Aorta (tissue), 5 donors: ENCODE measurements at regions not wholly inside any gene's neighbourhood (a gene's known extent, or its start where the extent isn't known, plus 50 kb on each side); places are given as distances from the start of the nearest gene placed in this dataset.
A peak's percentile ranks its signal among the peaks of the same experiment; 100 is the strongest.
"Not testable (repeated sequence)": the region's sequence is repeated elsewhere in the genome, so short reads cannot be mapped to it uniquely, and the experiment has no call there.

Source experiments
- ATAC-seq: fragments of 200-7000 bp; cut with Tn5 transposase; one replicate; pipeline ENCODE4 v1.9.1; 2022; ENCODE audit warnings: moderate library complexity; ENCODE audit not compliant: low FRiP score
- DNase-seq, 2 donors: peaks; one replicate each; pipeline ENCODE4 v3.0.0-alpha.2; 2020
- H3K27ac ChIP-seq, 2 donors: one replicate each; pipeline ENCODE4 v1.5.1; 2013; ENCODE audit warnings: low read length in 2 of 2, mild to moderate bottlenecking in 2 of 2, moderate library complexity in 2 of 2, control low read depth in 1 of 2, inconsistent platforms in 1 of 2, low read depth in 1 of 2
- H3K27me3 ChIP-seq, 2 donors: one replicate each; pipeline ENCODE4 v1.6.1; 2013; ENCODE audit warnings: control low read depth in 1 of 2, low read length in 1 of 2, mild to moderate bottlenecking in 1 of 2, moderate library complexity in 1 of 2; ENCODE audit not compliant: insufficient read depth in 2 of 2, control insufficient read depth in 1 of 2
- H3K36me3 ChIP-seq, 2 donors: one replicate each; pipeline ENCODE4 v1.6.1; 2013; ENCODE audit warnings: control low read depth in 1 of 2, low read length in 1 of 2, mild to moderate bottlenecking in 1 of 2; ENCODE audit not compliant: insufficient read depth in 2 of 2, control insufficient read depth in 1 of 2
- H3K4me1 ChIP-seq, 2 donors: one replicate each; pipeline ENCODE4 v1.6.1; 2013; ENCODE audit warnings: low read length in 2 of 2, control low read depth in 1 of 2, mild to moderate bottlenecking in 1 of 2, moderate library complexity in 1 of 2; ENCODE audit not compliant: insufficient read depth in 2 of 2, control insufficient read depth in 1 of 2
- H3K4me3 ChIP-seq, 2 donors: one replicate each; pipeline ENCODE4 v1.5.1; 2013; ENCODE audit warnings: low read length in 2 of 2, control low read depth in 1 of 2, mild to moderate bottlenecking in 1 of 2
- H3K9me3 ChIP-seq: one replicate; pipeline ENCODE4 v1.6.1; 2013; ENCODE audit warnings: mild to moderate bottlenecking, low read length; ENCODE audit not compliant: control insufficient read depth
- WGBS, 2 donors: extraction: QIAGEN DNeasy Blood & Tissue Kit; methylation state at CpG; one replicate each; pipeline ENCODE4 v1.1.7; 2013; 5-methylcytosine and 5-hydroxymethylcytosine counted together
- intact Hi-C, 2 donors: fragments of 100-400 bp; cut with DNase I; formaldehyde crosslinking; loops; one replicate each; pipeline versions ENCODE4 v1.14.2 to v1.15.0; 2022
- donor health status: healthy with polysubstance abuse.
- donor health status: Bipolar disorder and iron deficiency.
- donor health status: DM: no; HTN: no; CAD: no.
- donor health status: DM: no; HTN: no; CAD: no.
- donor health status: DM: yes; HTN: yes; CAD: no.

- Histone ChIP-seq H3K27ac (no peak overlapping the region), H3K4me1 (peaks cover 0 to 1% of the 10 kb centered on the region in 2 donors), H3K4me3 (no peak overlapping the region), H3K27me3 (no peaks in the 10 kb centered on the region), H3K36me3 (no peaks in the 10 kb centered on the region), H3K9me3 (no peaks in the 10 kb centered on the region)
- WGBS, 2 donors, result 91 to 95% methylated on average over 4 of the region's 4 CpGs
- ATAC-seq (no peak), DNase-seq (no peak)
- intact Hi-C loops, result no loop called here
These were observed 88.7 kb upstream of the ATL2 start for GRCh38 chr2:38465789-38466127.

GRCh38 chr2:38464971-38465788 lies 88.1 kb upstream of the ATL2 start:
- Histone ChIP-seq H3K9me3 (no peaks in the 10 kb centered on the region), H3K27ac (no peak overlapping the region), H3K36me3 (no peaks in the 10 kb centered on the region), H3K4me3 (no peak overlapping the region), H3K4me1 (peaks cover 0 to 1% of the 10 kb centered on the region in 2 donors), H3K27me3 (no peaks in the 10 kb centered on the region)
- no peak for DNase-seq
- ATAC-seq, result no peak
- WGBS, 2 donors, result 95 to 98% methylated on average over 9 of the region's 9 CpGs
- intact Hi-C loops, result no loop called here

- no peak for DNase-seq
- ATAC-seq, result no peak
- H3K9me3 ChIP-seq, result no peaks in the 10 kb centered on the region
- H3K4me1 ChIP-seq, result peaks cover 0 to 1% of the 10 kb centered on the region in 2 donors
- H3K4me3 ChIP-seq, result no peak overlapping the region
- intact Hi-C loops, result no loop called here
- no peaks in the 10 kb centered on the region for H3K36me3 ChIP-seq
- no peaks in the 10 kb centered on the region for H3K27me3 ChIP-seq
- H3K27ac ChIP-seq, result no peak overlapping the region
- 93 to 96% methylated on average over 4 of the region's 4 CpGs for WGBS, 2 donors
These were observed 86.7 kb upstream of the ATL2 start for GRCh38 chr2:38463752-38464151.

DNA sequence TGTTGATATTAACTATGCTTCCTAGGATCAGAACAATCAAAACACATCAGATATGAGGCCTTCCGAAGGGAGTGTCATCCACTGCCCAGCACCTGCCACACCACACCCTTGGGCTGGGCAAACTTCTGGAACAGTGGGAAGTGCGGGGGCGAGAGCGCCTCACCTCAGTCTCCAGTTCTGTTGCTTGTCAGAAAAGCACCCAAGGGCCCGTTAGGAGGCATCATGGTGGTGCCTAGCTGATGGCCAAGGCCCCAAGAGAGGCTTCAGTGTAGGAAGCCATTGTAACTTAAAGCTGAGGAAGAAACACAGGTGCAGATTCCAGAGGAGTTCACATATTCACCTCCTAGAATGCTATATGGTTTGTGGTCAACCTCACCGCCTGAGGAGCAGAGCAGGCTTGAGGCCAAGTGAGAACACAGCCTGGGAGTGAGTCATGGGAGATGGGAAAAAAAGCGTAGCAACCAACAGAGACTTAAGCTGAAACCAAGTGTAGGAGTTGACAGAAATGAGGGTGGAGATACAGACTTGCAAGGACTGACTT lies 85.1 kb upstream of the ATL2 start:
- Histone ChIP-seq H3K4me1 (peaks cover 0 to 1% of the 10 kb centered on the region in 2 donors), H3K4me3 (no peak overlapping the region), H3K9me3 (no peaks in the 10 kb centered on the region), H3K36me3 (no peaks in the 10 kb centered on the region), H3K27ac (no peak overlapping the region), H3K27me3 (no peaks in the 10 kb centered on the region)
- ATAC-seq, result peak; percentile 53
- WGBS, 2 donors, result 67 to 68% methylated on average over 7 of the region's 7 CpGs
- DNase-seq, result peak in 1 of 2 donors; percentile 56
- intact Hi-C loops, result no loop called here

- H3K27ac ChIP-seq, result no peak overlapping the region
- whole genome bisulfite sequencing, 2 donors, result 94 to 98% methylated on average over 1 of the region's 1 CpG
These were observed 84.4 kb upstream of the ATL2 start for GRCh38 chr2:38461470-38461869.

GRCh38 chr2:38460313-38460712 lies 83.2 kb upstream of the ATL2 start:
- no peaks in the 10 kb centered on the region for H3K9me3 ChIP-seq
- H3K36me3 ChIP-seq, result no peaks in the 10 kb centered on the region
- no peak overlapping the region for H3K27ac ChIP-seq
- ATAC-seq, result no peak
- intact Hi-C loops, result no loop called here
- H3K4me3 ChIP-seq, result no peak overlapping the region
- no peak for DNase-seq
- peaks cover 0 to 1% of the 10 kb centered on the region in 2 donors for H3K4me1 ChIP-seq
- H3K27me3 ChIP-seq, result no peaks in the 10 kb centered on the region
- WGBS, 2 donors, result 91 to 94% methylated on average over 3 of the region's 3 CpGs

More at GRCh38 chr2:38461470-38461869, 84.4 kb upstream of the ATL2 start:
- intact Hi-C loops, result no loop called here
- DNase-seq, result no peak
- no peak overlapping the region for H3K4me3 ChIP-seq
- H3K36me3 ChIP-seq, result no peaks in the 10 kb centered on the region
- peaks cover 0 to 1% of the 10 kb centered on the region in 2 donors for H3K4me1 ChIP-seq
- no peaks in the 10 kb centered on the region for H3K9me3 ChIP-seq
- H3K27me3 ChIP-seq, result no peaks in the 10 kb centered on the region
- no peak for ATAC-seq

GRCh38 chr2:38454081-38454480 lies 77.0 kb upstream of the ATL2 start:
- H3K27me3 ChIP-seq, result no peaks in the 10 kb centered on the region
- no peaks in the 10 kb centered on the region for H3K36me3 ChIP-seq
- ATAC-seq (no peak), DNase-seq (no peak)
- WGBS, 2 donors, result 96 to 97% methylated on average over 4 of the region's 4 CpGs
- no peak overlapping the region for H3K4me3 ChIP-seq
- no peaks in the 10 kb centered on the region for H3K4me1 ChIP-seq
- H3K27ac ChIP-seq, result no peak overlapping the region
- intact Hi-C loops, result no loop called here
- H3K9me3 ChIP-seq, result no peaks in the 10 kb centered on the region

DNA sequence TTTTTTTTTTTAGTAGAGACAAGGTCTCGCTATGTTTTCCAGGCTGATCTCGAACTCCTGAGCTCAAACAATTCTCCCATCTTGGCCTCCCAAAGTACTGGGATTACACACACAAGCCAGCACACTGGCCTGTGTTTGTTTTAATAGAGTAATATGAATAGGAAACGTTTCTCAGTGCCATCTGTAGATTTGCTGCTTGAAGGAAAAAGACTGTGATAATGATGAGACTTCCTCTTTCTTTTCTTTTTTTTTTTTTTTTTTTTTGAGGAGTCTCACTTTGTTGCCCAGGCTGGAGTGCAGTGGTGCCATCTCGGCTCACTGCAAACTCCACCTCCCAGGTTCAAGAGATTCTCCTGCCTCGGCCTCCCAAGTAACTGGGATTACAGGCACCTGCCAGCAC lies 74.7 kb upstream of the ATL2 start:
- not testable (repeated sequence) for ATAC-seq, H3K27ac ChIP-seq, H3K9me3 ChIP-seq

DNA sequence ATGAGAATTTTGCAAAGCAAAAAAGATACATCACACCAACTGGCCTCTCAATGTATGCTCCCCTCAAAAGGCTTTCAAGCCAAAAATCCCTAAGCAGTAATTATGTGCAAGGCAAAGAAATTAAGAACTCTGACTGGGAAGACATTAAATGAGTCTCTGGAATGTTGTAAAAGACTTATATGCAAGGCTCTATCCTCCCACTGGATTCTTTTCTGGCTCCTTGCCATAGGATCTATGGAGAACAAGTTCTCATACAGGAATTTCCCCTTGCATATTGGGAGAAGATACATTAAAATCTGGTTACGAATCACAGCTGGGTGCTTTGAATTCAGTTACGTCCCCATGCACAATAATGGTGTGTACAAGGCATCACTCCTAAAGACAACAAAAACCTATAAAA lies 73.4 kb upstream of the ATL2 start:
- DNase-seq, result no peak
- Histone ChIP-seq H3K9me3 (no peaks in the 10 kb centered on the region), H3K4me1 (no peaks in the 10 kb centered on the region), H3K27me3 (no peaks in the 10 kb centered on the region), H3K4me3 (no peak overlapping the region), H3K36me3 (no peaks in the 10 kb centered on the region), H3K27ac (no peak overlapping the region)
- intact Hi-C loops, result no loop called here
- no peak for ATAC-seq
- WGBS, 2 donors, result 82 to 94% methylated on average over 2 of the region's 2 CpGs

More for the DNA sequence above, 74.7 kb upstream of the ATL2 start:
- H3K36me3 ChIP-seq, H3K27me3 ChIP-seq, intact Hi-C loops, DNase-seq, H3K4me1 ChIP-seq, H3K4me3 ChIP-seq: not testable (repeated sequence)
- WGBS, 2 donors, result 89 to 97% methylated on average over 5 of the region's 5 CpGs
